Sigmoid colon (tissue), 6 donors: ENCODE measurements at regions not wholly inside any gene's neighbourhood (a gene's known extent, or its start where the extent isn't known, plus 50 kb on each side); places are given as distances from the start of the nearest gene placed in this dataset.

ENCODE experiments used
- DNase-seq: peaks from one replicate; pipeline ENCODE4 v3.0.0-alpha.2; 2019
- H3K27ac ChIP-seq, 4 donors: fragments of 200-600 bp; sonication (generic); one replicate each; pipeline ENCODE4 v1.5.1; 2016 to 2019; ENCODE audit warnings: mild to moderate bottlenecking in 1 of 4
- H3K27me3 ChIP-seq, 3 donors: fragments of 200-600 bp; sonication (generic); one replicate each; pipeline ENCODE4 v1.5.1; 2019; ENCODE audit warnings: mild to moderate bottlenecking in 1 of 3
- H3K36me3 ChIP-seq, 4 donors: fragments of 200-600 bp; sonication (generic); one replicate each; pipeline ENCODE4 v1.5.1; 2016 to 2019
- H3K4me1 ChIP-seq, 4 donors: fragments of 200-600 bp; sonication (generic); one replicate each; pipeline ENCODE4 v1.5.1; 2017 to 2019
- H3K4me3 ChIP-seq, 4 donors: fragments of 200-600 bp; sonication (generic); one replicate each; pipeline ENCODE4 v1.5.1; 2017 to 2019; ENCODE audit warnings: mild to moderate bottlenecking in 2 of 4, moderate library complexity in 1 of 4
- H3K9me3 ChIP-seq, 4 donors: fragments of 200-600 bp in 3 of 4; sonication (generic) in 3 of 4; one replicate each; pipeline versions ENCODE4 v1.5.1 to v1.6.1; 2013 to 2019
- CTCF ChIP-seq, 4 experiments: fragments of 450-650 bp in 3 of 4; fragments of 200-600 bp in 1 of 4; IDR thresholded peaks; one replicate each; pipeline ENCODE4 v1.5.1; 2016 to 2019; ENCODE audit warnings: antibody characterized with exemption in 4 of 4, mild to moderate bottlenecking in 3 of 4, moderate library complexity in 2 of 4
- EP300 ChIP-seq, 4 donors: sonication (generic); formaldehyde crosslinking; IDR thresholded peaks; one replicate each; pipeline ENCODE4 v1.6.1; 2017; ENCODE audit warnings: antibody characterized with exemption in 4 of 4
- POLR2A ChIP-seq, 2 donors: fragments of 450-650 bp; IDR thresholded peaks; one replicate each; pipeline ENCODE4 v1.6.1; 2016; ENCODE audit warnings: antibody characterized with exemption in 2 of 2, mild to moderate bottlenecking in 2 of 2, moderate library complexity in 2 of 2
- POLR2AphosphoS5 ChIP-seq, 4 donors: sonication (generic); formaldehyde crosslinking; IDR thresholded peaks; one replicate each; pipeline ENCODE4 v1.6.1; 2017; ENCODE audit warnings: antibody characterized with exemption in 4 of 4
- WGBS, 2 donors: extraction: QIAGEN DNeasy Blood & Tissue Kit; methylation state at CpG; one replicate each; pipeline ENCODE4 v1.1.7; 2013; 5-methylcytosine and 5-hydroxymethylcytosine counted together
- intact Hi-C: fragments of 100-400 bp; cut with DNase I; formaldehyde crosslinking; loops from one replicate; pipeline ENCODE4 v1.15.1; 2023
- donor health status: healthy with polysubstance abuse.
- donor health status: healthy.

- Histone ChIP-seq H3K4me3 (no peak overlapping the region), H3K27me3 (peaks cover 0 to 9% (median 0%) of the 10 kb centered on the region in 3 donors), H3K9me3 (peaks cover 0 to 4% (median 0%) of the 10 kb centered on the region in 4 donors), H3K27ac (no peak overlapping the region), H3K4me1 (no peaks in the 10 kb centered on the region), H3K36me3 (no peaks in the 10 kb centered on the region)
- WGBS, 2 donors, result 76 to 84% methylated on average over 10 of the region's 10 CpGs
- DNase-seq, result no peak
- intact Hi-C loops, result no loop called here
- no peak for TF ChIP-seq CTCF (IDR thresholded peaks at IDR 0.05)
- no peak for TF ChIP-seq EP300 (IDR thresholded peaks at IDR 0.05)
- no peak for TF ChIP-seq POLR2AphosphoS5 (IDR thresholded peaks at IDR 0.05)
- no peak for TF ChIP-seq POLR2A (IDR thresholded peaks at IDR 0.05)
Measured at GRCh38 chr2:157932480-157933159, 56.5 kb upstream of the ACVR1 start.

- Histone ChIP-seq H3K36me3 (no peaks in the 10 kb centered on the region), H3K4me1 (no peaks in the 10 kb centered on the region), H3K4me3 (no peak overlapping the region), H3K27me3 (peaks cover 0 to 9% (median 0%) of the 10 kb centered on the region in 3 donors), H3K27ac (no peak overlapping the region), H3K9me3 (peaks cover 0 to 4% (median 0%) of the 10 kb centered on the region in 4 donors)
- no peak for DNase-seq
- TF ChIP-seq POLR2A (IDR thresholded peaks at IDR 0.05) (no peak), CTCF (IDR thresholded peaks at IDR 0.05) (no peak), EP300 (IDR thresholded peaks at IDR 0.05) (no peak), POLR2AphosphoS5 (IDR thresholded peaks at IDR 0.05) (no peak)
- 19 to 51% methylated on average over 1 of the region's 1 CpG for WGBS, 2 donors
- intact Hi-C loops, result no loop called here
Measured at GRCh38 chr2:157931542-157931941, 55.4 kb upstream of the ACVR1 start.

- no peak for DNase-seq
- H3K9me3 ChIP-seq, result peaks cover 0 to 4% (median 0%) of the 10 kb centered on the region in 4 donors
Measured at GRCh38 chr2:157930728-157931127, 54.6 kb upstream of the ACVR1 start.

GRCh38 chr2:157929871-157930667 lies 53.9 kb upstream of the ACVR1 start:
- intact Hi-C loops, result no loop called here
- no peak overlapping the region for H3K27ac ChIP-seq
- H3K27me3 ChIP-seq, result peaks cover 0 to 9% (median 0%) of the 10 kb centered on the region in 3 donors
- peaks cover 0 to 4% (median 0%) of the 10 kb centered on the region in 4 donors for H3K9me3 ChIP-seq
- no peaks in the 10 kb centered on the region for H3K36me3 ChIP-seq
- WGBS, 2 donors, result 74 to 91% methylated on average over 5 of the region's 5 CpGs
- DNase-seq, result no peak
- TF ChIP-seq EP300 (IDR thresholded peaks at IDR 0.05), result no peak
- no peak for TF ChIP-seq POLR2A (IDR thresholded peaks at IDR 0.05)
- TF ChIP-seq POLR2AphosphoS5 (IDR thresholded peaks at IDR 0.05), result no peak
- no peak for TF ChIP-seq CTCF (IDR thresholded peaks at IDR 0.05)
- H3K4me1 ChIP-seq, result no peaks in the 10 kb centered on the region
- H3K4me3 ChIP-seq, result no peak overlapping the region

More at GRCh38 chr2:157930728-157931127, 54.6 kb upstream of the ACVR1 start:
- Histone ChIP-seq H3K27ac (no peak overlapping the region), H3K4me3 (no peak overlapping the region), H3K4me1 (no peaks in the 10 kb centered on the region), H3K27me3 (peaks cover 0 to 9% (median 0%) of the 10 kb centered on the region in 3 donors), H3K36me3 (no peaks in the 10 kb centered on the region)
- TF ChIP-seq POLR2A (IDR thresholded peaks at IDR 0.05) (no peak), CTCF (IDR thresholded peaks at IDR 0.05) (no peak), POLR2AphosphoS5 (IDR thresholded peaks at IDR 0.05) (no peak), EP300 (IDR thresholded peaks at IDR 0.05) (no peak)
- WGBS, 2 donors, result 50 to 69% methylated on average over 2 of the region's 2 CpGs
- intact Hi-C loops, result no loop called here
